NCI-H2196 treated with DMSO at 0.1 percent for 48 hours (cell line): ENCODE measurements at regions not wholly inside any gene's neighbourhood (a gene's known extent, or its start where the extent isn't known, plus 50 kb on each side); places are given as distances from the start of the nearest gene placed in this dataset.
"Not testable (repeated sequence)": the region's sequence is repeated elsewhere in the genome, so short reads cannot be mapped to it uniquely, and the experiment has no call there.

Experiments
- DNase-seq: peaks from one replicate; lab custom pipeline; 2025; ENCODE audit not compliant: unreplicated experiment; lab: John Stamatoyannopoulos, UW

- no peak for DNase-seq
These were observed 109.1 kb upstream of the ANK2 start for GRCh38 chr4:112940336-112940735.

- DNase-seq, result no peak
These were observed 107.4 kb upstream of the ANK2 start for GRCh38 chr4:112942077-112942476.

GRCh38 chr4:112942997-112943396 lies 106.5 kb upstream of the ANK2 start:
- no peak for DNase-seq

GRCh38 chr4:112944006-112944405 lies 105.4 kb upstream of the ANK2 start:
- no peak for DNase-seq

- DNase-seq, result no peak
These were observed 103.3 kb upstream of the ANK2 start for GRCh38 chr4:112946127-112946526.

GRCh38 chr4:112947616-112948015 lies 101.8 kb upstream of the ANK2 start:
- no peak for DNase-seq

- DNase-seq, result no peak
These were observed 97.8 kb upstream of the ANK2 start for GRCh38 chr4:112951362-112952312.

GRCh38 chr4:112952313-112952700 lies 97.1 kb upstream of the ANK2 start:
- no peak for DNase-seq

GRCh38 chr4:112953262-112953661 lies 96.2 kb upstream of the ANK2 start:
- no peak for DNase-seq

- no peak for DNase-seq
These were observed 95.2 kb upstream of the ANK2 start for GRCh38 chr4:112954286-112954685.

GRCh38 chr4:112956484-112956896 lies 93.0 kb upstream of the ANK2 start:
- DNase-seq, result no peak

GRCh38 chr4:112957764-112958163 lies 91.7 kb upstream of the ANK2 start:
- DNase-seq, result not testable (repeated sequence)

- DNase-seq, result no peak
These were observed 82.6 kb upstream of the ANK2 start for GRCh38 chr4:112966701-112967488.

GRCh38 chr4:112968451-112969159 lies 80.8 kb upstream of the ANK2 start:
- no peak for DNase-seq

- DNase-seq, result no peak
These were observed 78.5 kb upstream of the ANK2 start for GRCh38 chr4:112970903-112971302.

GRCh38 chr4:112973750-112974251 lies 75.7 kb upstream of the ANK2 start:
- no peak for DNase-seq

- DNase-seq, result no peak
These were observed 73.7 kb upstream of the ANK2 start for GRCh38 chr4:112975567-112976355.

- DNase-seq, result no peak
These were observed 70.6 kb upstream of the ANK2 start for GRCh38 chr4:112978691-112979472.

- DNase-seq, result no peak
These were observed 69.5 kb upstream of the ANK2 start for GRCh38 chr4:112979881-112980421.
